Prostate gland (tissue), 2 donors: ENCODE measurements at regions not wholly inside any gene's neighbourhood (a gene's known extent, or its start where the extent isn't known, plus 50 kb on each side); places are given as distances from the start of the nearest gene placed in this dataset.

Experiments used
- DNase-seq: peaks from one replicate; pipeline ENCODE4 v3.0.0-alpha.2; 2019; ENCODE audit warnings: low spot score
- H3K27ac ChIP-seq, 2 donors: fragments of 200-600 bp; sonication (generic); 2 replicates each; pipeline ENCODE4 v1.5.1; 2017 to 2019
- H3K27me3 ChIP-seq: fragments of 200-600 bp; sonication (generic); replicated peaks from 2 replicates; pipeline ENCODE4 v1.5.1; 2019; ENCODE audit not compliant: insufficient read depth
- H3K36me3 ChIP-seq, 2 donors: fragments of 200-600 bp; sonication (generic); 1 replicate in 1 of 2; 2 replicates in 1 of 2; pipeline versions ENCODE4 v1.5.1 to v1.8.1; 2017 to 2019
- H3K4me1 ChIP-seq: fragments of 200-600 bp; sonication (generic); replicated peaks from 2 replicates; pipeline ENCODE4 v1.5.1; 2019
- H3K4me3 ChIP-seq, 2 donors: fragments of 200-600 bp; sonication (generic); 2 replicates each; pipeline ENCODE4 v1.5.1; 2017 to 2019
- H3K9me3 ChIP-seq: fragments of 200-600 bp; sonication (generic); 2 replicates; pipeline ENCODE4 v1.5.1; 2017
- POLR2A ChIP-seq: fragments of 450-650 bp; IDR thresholded peaks from one replicate; pipeline ENCODE4 v1.6.1; 2016; ENCODE audit warnings: antibody characterized with exemption, mild to moderate bottlenecking
- POLR2AphosphoS5 ChIP-seq: sonication (generic); formaldehyde crosslinking; IDR thresholded peaks from one replicate; pipeline ENCODE4 v1.6.1; 2017; ENCODE audit warnings: antibody characterized with exemption
- WGBS: methylation state at CpG from one replicate; pipeline ENCODE4 v1.1.5; 2018; 5-methylcytosine and 5-hydroxymethylcytosine counted together
- intact Hi-C: fragments of 100-400 bp; cut with DNase I; formaldehyde crosslinking; loops from one replicate; pipeline ENCODE4 v1.14.2; 2022
- TF ChIP-seq, protein P1 (sequence below), 4 experiments: fragments of 200-600 bp in 2 of 4; fragments of 450-650 bp in 2 of 4; sonication (generic) in 2 of 4; IDR thresholded peaks; 1 replicate in 3 of 4; 2 replicates in 1 of 4; pipeline ENCODE4 v1.5.1; 2016 to 2019; ENCODE audit warnings: antibody characterized with exemption in 4 of 4, mild to moderate bottlenecking in 2 of 4, moderate library complexity in 2 of 4

DNA sequence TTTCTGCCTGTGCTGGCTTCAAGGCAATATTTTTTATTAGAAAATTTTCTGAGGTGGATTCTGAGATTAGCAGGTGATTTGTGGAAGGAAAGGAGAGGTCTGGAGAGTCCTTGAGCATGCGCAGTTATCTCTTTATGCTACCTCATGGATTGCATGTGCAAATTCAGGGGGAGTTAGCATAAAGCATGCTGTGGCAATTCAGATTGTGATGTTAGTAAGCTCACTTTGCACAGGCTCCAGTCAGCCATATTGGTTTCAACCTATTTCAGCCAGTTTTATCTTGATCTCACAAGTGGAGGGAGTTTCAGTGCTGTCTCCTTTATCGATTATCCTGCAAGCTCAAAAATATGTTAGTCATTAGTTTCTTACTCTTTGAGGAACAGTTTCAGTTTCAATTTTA is 2012.3 kb upstream of the PIK3C3 start:
- WGBS: 82% methylated on average over 2 of the region's 2 CpGs
- Histone ChIP-seq H3K9me3 (no peaks in the 10 kb centered on the region), H3K27me3 (no peaks in the 10 kb centered on the region), H3K27ac (no peak overlapping the region), H3K4me3 (no peak overlapping the region), H3K4me1 (no peaks in the 10 kb centered on the region), H3K36me3 (no peaks in the 10 kb centered on the region)
- DNase-seq: no peak
- no peak for TF ChIP-seq POLR2AphosphoS5
- TF ChIP-seq, protein P1, sequence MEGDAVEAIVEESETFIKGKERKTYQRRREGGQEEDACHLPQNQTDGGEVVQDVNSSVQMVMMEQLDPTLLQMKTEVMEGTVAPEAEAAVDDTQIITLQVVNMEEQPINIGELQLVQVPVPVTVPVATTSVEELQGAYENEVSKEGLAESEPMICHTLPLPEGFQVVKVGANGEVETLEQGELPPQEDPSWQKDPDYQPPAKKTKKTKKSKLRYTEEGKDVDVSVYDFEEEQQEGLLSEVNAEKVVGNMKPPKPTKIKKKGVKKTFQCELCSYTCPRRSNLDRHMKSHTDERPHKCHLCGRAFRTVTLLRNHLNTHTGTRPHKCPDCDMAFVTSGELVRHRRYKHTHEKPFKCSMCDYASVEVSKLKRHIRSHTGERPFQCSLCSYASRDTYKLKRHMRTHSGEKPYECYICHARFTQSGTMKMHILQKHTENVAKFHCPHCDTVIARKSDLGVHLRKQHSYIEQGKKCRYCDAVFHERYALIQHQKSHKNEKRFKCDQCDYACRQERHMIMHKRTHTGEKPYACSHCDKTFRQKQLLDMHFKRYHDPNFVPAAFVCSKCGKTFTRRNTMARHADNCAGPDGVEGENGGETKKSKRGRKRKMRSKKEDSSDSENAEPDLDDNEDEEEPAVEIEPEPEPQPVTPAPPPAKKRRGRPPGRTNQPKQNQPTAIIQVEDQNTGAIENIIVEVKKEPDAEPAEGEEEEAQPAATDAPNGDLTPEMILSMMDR (IDR thresholded peaks at IDR 0.05): no peak
- no peak for TF ChIP-seq POLR2A
- intact Hi-C loops: no loop called here

DNA sequence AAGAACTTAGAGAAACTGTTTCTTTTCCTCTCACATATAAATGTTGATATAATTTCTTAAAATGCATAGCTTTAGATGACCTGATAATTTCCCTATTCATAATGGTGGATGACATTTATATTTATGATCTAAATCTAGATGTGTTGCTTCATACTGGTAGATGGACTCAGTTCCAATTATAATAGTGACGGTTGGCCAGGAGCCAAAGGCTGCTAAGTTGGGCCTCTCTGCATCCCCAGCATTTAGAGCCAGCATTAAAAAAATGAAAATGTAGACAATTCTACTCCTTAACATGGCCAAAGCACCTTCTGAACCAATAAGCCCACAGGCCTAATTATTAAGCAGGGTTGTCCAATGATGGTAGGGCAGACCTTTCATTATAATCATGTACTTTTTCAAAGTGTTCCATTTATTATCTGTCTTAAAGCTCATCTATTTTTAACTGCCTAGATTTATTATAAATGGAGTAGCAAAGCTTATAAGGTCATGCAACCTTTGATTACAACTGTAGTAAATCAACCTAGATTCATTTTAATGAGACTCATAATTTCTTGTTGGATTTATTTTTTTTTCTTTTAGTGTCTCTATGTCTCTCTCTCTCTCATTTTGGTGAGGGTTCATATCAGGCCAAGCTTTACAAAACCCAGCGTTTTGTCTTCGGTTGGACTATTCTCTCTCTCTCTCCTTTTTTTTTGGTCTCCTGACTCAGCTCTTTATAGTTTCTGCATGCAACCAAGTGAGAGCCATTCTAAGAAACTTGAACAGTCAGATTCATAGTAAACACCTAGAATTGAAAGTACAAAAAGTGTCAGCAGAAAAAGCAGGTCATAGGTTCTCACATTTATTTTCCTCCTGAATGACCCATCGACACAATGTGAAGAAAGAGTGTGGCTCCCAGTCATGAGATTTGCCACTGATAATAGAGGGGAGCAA is 2016.1 kb upstream of the PIK3C3 start:
- TF ChIP-seq POLR2AphosphoS5 (no peak), POLR2A (no peak)
- TF ChIP-seq, protein P1 (IDR thresholded peaks at IDR 0.05): no peak
- no peak overlapping the region for H3K27ac ChIP-seq
- 64% methylated on average over 4 of the region's 4 CpGs for WGBS

DNA sequence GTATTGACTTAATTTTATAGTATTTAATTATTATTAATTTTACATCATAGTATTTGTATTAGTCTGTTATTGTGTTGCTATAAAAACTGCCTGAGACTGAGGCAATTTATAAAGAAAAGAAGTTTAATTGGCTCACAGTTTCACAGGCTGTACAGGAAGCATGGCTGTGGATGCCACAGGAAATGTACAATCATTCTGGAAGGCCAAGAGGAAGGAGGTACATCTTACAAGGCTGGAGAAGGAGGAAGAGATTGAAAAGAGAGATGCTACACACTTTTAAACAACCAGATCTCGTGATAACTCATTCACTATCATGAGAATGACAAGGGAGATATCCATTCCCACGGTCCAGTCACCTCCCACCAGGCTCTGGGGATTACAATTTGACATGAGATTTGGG is 2019.4 kb upstream of the PIK3C3 start:
- no peak overlapping the region for H3K27ac ChIP-seq
- no peak overlapping the region for H3K4me3 ChIP-seq
- 64% methylated on average over 2 of the region's 2 CpGs for WGBS
- H3K36me3 ChIP-seq: no peaks in the 10 kb centered on the region
- H3K9me3 ChIP-seq: no peaks in the 10 kb centered on the region
- no peaks in the 10 kb centered on the region for H3K4me1 ChIP-seq
- H3K27me3 ChIP-seq: no peaks in the 10 kb centered on the region
- no peak for DNase-seq
- TF ChIP-seq POLR2A (no peak), POLR2AphosphoS5 (no peak)
- TF ChIP-seq, protein P1 (IDR thresholded peaks at IDR 0.05): no peak
- intact Hi-C loops: no loop called here

More for the DNA sequence above, 2016.1 kb upstream of the PIK3C3 start:
- H3K36me3 ChIP-seq: no peaks in the 10 kb centered on the region
- DNase-seq: no peak
- intact Hi-C loops: no loop called here
- H3K9me3 ChIP-seq: no peaks in the 10 kb centered on the region
- no peaks in the 10 kb centered on the region for H3K4me1 ChIP-seq
- no peak overlapping the region for H3K4me3 ChIP-seq
- H3K27me3 ChIP-seq: no peaks in the 10 kb centered on the region

DNA sequence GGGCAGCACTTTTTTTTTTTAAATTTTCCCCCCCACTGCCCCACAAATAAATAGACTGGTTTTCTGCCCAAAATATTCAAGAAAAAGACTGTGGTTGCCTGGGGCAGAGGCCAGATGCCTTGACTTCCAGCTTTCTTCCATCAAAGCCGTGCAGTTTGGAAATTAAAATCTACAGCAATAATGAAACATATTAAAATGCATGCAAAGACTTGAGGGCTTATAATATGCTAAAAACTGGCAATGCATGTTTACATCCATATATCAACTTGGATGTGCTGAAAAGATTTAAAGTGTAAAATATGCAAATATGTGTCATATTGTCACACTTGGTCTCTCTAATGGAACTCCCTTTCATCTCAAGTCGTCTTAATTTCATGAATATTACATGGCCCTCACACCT is 2036.2 kb upstream of the PIK3C3 start:
- intact Hi-C loops: no loop called here
- H3K4me3 ChIP-seq: no peak overlapping the region
- no peaks in the 10 kb centered on the region for H3K9me3 ChIP-seq
- DNase-seq: no peak
- no peak overlapping the region for H3K27ac ChIP-seq
- WGBS: 76% methylated on average over 2 of the region's 2 CpGs
- TF ChIP-seq POLR2A (no peak), POLR2AphosphoS5 (no peak)
- TF ChIP-seq, protein P1 (IDR thresholded peaks at IDR 0.05): no peak
- no peaks in the 10 kb centered on the region for H3K36me3 ChIP-seq
- no peaks in the 10 kb centered on the region for H3K4me1 ChIP-seq
- H3K27me3 ChIP-seq: no peaks in the 10 kb centered on the region
